CD4-positive, alpha-beta T cell treated with Interleukin-15 for 1 hour (primary cell): ENCODE measurements at regions not wholly inside any gene's neighbourhood (a gene's known extent, or its start where the extent isn't known, plus 50 kb on each side); places are given as distances from the start of the nearest gene placed in this dataset.
"Not testable (repeated sequence)": the region's sequence is repeated elsewhere in the genome, so short reads cannot be mapped to it uniquely, and the experiment has no call there.

ENCODE experiments used
- DNase-seq: peaks from one replicate; pipeline ENCODE4 v3.0.0-alpha.2; 2020

DNA sequence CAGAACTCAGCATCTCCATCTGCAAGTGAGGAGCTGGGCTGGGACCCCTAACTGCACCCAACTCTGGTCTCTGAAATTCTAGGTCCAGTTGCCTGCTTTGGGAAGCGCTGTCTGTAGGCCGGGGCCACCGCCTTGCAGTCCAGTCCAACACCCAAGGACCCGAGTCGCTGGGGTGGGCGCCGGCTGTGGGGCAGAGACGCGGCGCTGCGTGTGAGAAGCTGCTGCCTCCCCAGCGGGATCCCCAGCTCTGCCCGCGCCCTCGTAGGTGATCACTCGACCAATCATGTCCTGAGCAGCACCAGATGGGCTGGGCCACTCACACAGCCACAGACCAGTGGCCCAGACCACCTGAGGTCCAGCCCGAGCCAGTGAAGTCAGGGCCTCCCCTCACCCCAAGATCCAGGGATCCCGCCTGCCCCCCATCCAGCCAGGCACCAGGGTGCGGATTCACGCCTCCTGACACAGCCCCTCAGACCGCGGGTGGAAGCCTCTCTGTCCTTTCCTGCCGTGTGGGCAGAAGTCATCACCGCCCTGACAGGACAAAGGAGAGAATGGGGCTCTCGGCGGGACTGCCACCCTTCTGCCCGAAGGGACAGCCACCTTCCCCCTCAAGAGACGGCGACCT is 67.4 kb upstream of the ADGRA1 start:
- DNase-seq: no peak

DNA sequence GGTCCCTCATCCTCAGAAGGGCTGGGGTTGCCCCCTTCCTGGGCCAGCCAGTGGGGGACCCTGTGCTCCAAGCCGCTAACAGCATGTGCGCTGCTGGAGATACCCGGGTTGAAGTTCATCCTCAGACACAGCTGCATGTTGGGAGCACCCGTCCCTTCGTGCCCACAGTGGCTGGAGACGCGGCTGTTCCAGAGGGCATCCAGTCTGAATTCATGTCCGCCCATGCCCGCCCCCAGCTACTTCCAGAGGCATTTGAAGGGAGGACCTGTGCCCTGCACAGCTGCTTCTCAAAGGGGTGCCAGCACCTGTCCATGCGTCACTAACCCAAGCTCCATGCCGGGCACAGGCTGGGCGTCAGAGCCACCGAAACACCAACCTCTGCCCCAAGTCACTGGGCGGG is 68.1 kb upstream of the ADGRA1 start:
- no peak for DNase-seq

DNA sequence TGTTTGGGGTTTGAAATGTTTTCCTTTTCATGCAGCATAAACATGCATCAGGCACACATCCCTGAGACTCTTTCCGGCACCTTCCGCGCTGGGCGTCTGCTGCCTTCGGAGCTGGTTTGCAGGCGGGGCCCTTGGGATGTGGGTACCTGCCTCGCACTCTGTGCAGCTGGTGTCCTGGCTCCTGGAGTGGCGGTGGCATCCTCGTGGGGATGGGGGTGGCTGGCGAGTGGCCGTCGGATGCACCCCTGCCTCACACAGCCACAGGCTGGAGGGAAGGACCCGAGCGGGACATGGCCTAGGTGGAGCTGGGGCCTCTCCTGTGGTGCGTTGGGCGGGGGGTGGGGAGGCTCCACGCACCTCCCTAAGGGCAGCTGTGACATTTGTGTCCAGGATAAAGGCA is 68.5 kb upstream of the ADGRA1 start:
- no peak for DNase-seq

GRCh38 chr10:133018491-133018890 is 69.2 kb upstream of the ADGRA1 start:
- DNase-seq: no peak

GRCh38 chr10:133017203-133017601 is 70.5 kb upstream of the ADGRA1 start:
- no peak for DNase-seq

DNA sequence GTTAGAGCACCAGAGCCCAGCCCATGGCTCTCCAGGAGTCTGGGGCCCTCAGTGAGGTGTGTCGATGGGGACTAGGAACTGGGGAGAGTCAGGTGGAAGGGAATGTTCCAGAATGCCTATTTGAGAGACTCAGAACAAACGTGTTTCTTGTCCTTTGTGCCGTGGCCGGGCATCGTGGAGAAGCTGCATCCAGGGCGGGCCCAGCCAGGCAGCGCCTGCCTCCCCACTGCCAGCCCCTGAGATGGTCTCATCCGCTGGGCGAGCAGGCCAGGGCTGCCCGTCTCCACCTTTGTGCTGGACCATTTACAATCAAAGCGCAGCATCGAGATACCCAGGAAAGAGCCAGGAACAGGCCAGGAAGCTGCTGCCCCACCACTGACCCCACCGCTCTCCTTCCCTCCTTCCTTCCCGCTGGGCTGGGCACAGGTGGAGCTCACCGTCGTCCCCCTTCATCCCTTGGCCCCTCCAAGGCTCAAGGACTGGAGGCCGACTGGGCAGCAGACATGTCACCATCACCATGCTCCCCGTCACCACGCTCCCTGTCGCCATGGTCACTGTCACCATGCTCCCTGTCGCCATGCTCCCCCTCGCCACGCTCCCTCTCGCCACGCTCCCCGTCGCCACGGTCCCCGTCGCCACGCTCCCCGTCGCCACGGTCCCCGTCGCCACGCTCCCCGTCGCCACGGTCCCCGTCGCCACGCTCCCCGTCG is 71.1 kb upstream of the ADGRA1 start:
- no peak for DNase-seq

DNA sequence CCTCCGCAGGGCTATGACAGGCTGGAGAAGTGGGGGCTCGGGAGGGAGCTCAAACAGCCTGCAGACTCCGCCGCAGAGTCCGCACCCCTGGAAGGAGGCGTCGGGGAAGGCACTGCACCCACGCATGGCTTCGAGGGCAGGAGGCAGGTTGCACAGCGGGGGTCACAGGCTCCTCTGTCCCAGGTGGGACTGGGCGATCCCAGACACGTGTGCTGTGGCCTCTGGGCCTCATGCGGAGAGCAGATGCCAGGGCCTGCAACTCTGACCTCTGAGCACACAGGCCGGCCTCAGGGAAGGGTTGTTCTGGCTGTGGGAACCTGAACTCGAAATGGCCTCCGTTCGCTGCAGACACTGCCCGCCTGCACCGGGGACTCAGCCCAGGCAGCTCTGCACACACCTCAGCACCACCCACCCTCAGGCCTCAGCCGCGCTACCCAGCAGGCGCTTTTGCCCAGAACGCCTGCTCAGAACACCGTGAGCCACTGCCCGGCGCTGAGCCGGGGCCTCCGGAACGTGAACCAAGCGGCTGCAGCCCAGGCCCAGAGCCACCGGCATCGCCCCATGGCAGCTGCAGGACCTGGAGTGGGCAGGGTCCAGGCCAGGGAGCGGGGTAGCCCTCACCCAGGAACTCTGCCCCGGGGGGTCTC is 71.8 kb upstream of the ADGRA1 start:
- no peak for DNase-seq

GRCh38 chr10:133015321-133015720 is 72.4 kb upstream of the ADGRA1 start:
- no peak for DNase-seq

- no peak for DNase-seq
These were observed 72.2 kb upstream of the CFAP46 start for GRCh38 chr10:133014416-133015210.

GRCh38 chr10:133013463-133013862 is 71.1 kb upstream of the CFAP46 start:
- DNase-seq: peak; percentile 76

- peak; percentile 82 for DNase-seq
These were observed 70.4 kb upstream of the CFAP46 start for GRCh38 chr10:133012573-133013359.

DNA sequence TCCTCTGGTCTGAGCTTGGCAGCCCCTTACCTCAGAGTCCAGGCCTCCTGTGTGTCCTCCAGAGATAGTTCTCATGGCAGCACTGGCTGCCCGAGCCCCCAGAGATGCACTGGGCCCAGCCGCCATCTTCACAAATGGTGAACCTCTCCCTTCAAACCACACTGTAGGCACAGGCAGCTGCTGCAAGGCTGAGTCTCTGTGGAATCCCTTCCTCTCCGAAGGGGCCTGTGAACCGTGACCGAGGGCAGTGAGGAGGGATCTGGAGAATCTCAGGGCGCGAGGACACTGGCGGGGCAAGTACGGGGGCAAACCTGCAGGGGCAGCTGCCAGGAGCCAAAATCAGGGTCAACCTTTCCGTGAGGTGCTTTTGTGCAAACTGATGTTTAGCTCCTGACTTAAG is 69.5 kb upstream of the CFAP46 start:
- DNase-seq: no peak

GRCh38 chr10:133011393-133011792 is 69.0 kb upstream of the CFAP46 start:
- DNase-seq: not testable (repeated sequence)

DNA sequence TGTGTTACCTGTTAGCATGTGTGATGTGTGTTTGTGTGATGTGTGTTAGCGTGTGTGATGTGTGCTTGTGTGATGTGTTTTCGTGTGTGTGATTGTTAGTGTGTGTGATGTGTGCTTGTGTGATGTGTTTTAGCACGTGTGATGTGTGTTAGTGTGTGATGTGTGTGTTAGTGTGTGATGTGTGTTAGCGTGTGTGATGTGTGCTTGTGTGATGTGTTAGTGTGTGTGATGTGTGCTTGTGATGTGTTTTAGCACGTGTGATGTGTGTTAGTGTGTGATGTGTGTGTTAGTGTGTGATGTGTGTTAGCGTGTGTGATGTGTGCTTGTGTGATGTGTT is 68.4 kb upstream of the CFAP46 start:
- not testable (repeated sequence) for DNase-seq

DNA sequence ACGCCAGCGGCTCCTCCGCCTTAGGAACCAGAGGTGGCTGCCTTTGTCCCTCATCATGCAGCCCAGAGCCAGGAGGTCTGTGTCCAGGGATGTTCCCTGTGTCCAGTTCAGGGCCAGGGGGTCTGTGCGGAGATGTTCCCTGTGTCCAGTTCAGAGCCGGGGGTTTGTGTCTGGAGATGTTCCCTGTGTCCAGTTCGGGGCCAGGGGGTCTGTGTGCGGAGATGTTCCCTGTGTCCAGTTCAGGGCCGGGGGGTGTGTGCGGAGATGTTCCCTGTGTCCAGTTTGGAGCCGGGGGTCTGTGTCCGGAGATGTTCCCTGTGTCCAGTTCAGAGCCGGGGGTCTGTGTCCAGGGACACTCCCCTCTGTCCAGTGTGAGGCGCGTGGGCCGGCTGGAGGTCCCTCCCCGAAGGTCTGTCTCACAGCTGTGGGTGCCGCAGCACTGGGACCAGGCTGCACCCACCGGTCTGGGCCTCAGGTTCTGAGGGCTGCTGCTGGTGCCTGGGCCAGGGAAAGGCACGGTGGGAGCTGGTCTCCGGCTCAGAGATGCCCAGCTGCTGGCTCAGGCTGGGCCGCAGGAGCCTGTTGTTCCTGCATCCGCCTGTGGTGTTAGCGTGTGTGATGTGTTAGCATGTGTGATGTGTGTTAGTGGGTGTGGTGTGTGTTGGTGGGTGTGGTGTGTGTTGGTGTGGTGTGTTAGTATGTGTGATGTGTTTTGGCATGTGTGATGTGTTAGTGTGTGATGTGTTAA is 67.9 kb upstream of the CFAP46 start:
- DNase-seq: no peak

DNA sequence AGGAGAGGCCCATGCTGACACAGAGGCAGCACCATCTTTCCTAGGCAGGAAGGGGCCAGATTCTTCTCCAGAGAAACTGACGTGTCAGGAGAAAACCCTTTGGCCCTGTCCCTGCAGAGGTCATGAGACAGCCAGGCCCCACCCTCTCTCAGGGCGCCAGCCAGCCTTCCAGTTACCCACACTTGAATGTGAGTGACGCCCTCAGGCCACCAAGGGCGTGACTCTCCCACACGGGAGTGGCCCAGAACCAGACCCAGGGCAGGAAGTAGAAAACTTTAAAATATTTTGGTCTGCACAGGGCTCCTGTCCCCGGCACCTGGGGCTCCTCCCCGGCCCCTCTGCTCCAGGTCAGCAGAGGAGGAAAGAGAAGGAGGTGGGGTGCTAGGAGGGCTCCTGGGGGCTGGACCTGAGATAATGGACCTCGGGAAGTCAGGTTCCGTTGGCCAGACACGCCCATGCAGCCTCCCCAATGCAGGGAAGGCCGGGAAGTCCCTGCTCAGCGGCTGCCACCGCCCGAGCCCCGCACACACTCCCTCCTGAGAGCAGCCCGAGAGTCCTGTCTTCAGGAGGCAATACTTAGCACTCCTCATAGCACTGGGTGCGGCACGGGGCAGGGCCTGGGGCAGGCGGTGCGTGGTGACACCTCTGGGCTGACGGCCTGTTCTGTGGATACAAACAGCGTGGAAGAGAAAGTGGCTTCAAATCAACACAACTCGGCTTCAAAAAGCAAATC is 67.0 kb upstream of the CFAP46 start:
- peak; percentile 84 for DNase-seq

DNA sequence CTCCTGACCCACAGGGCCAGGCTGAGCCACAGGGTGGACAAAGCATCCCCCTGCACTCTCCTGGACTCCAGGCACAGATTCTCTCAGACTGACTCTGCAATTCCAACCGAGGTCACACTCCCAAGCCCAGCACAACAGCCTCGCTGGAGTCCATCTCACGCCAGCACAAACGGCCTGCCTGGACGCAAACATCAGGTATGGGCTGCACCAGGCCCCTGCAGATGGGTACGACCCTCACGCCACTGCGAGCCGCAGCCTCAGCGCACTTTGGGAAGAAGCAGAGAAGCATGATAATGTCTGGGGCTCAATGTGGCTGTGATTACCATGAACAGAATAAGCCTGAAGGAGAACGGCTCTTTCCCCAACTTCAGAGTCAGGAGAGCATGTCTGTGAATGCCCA is 66.4 kb upstream of the CFAP46 start:
- no peak for DNase-seq

DNA sequence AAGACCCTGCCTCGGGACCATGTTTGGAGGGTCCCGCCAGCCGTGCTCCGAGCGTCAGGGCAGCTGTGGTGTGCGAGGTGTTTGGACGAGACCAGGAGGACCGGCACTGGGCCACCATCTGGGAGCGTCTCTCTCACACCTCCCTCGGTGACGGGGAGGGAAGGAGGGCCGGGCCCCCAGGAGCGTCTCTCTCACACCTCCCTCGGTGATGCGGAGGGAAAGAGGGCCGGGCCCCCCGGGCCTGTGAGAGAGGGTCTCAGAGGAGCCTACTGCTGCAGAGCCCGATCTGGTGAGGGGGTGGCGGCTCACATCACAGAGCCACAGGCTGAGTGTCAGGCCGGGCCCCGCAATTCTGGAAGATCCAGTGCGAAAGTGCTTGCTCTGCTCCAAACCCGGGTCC is 65.8 kb upstream of the CFAP46 start:
- DNase-seq: no peak

GRCh38 chr10:133007360-133007858 is 65.0 kb upstream of the CFAP46 start:
- no peak for DNase-seq

DNA sequence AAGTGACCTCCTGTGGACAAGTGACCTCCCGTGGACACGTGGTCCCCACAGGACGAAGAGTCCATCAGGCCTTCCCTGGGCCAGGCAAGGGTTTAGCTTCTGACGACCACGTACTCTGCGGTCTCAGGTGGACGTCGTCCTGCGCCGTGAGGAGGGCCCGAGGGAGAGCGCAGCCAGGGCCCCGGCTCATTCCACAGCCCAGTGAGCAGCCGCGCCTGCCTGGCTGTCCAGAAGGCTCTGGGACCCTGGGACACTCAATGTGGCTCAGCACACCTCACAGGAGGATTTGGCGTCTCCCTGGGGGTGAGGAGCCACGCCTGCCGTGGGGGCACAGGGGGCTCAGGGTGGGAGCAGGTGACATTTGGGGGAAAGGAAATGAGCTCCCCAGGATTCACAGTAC is 64.4 kb upstream of the CFAP46 start:
- no peak for DNase-seq

GRCh38 chr10:133006202-133006601 is 63.8 kb upstream of the CFAP46 start:
- DNase-seq: no peak
